Liver (tissue), 8 donors: ENCODE measurements at regions not wholly inside any gene's neighbourhood (a gene's known extent, or its start where the extent isn't known, plus 50 kb on each side); places are given as distances from the start of the nearest gene placed in this dataset.

Source experiments
- DNase-seq: peaks from one replicate; pipeline ENCODE4 v3.0.0-alpha.2; 2017; ENCODE audit warnings: low spot score
- H3K27ac ChIP-seq, 2 donors: one replicate each; pipeline ENCODE4 v1.7.0; 2013; ENCODE audit warnings: inconsistent platforms in 2 of 2, low read length in 2 of 2, control low read depth in 1 of 2, low read depth in 1 of 2, mild to moderate bottlenecking in 1 of 2
- H3K27me3 ChIP-seq, 4 donors: one replicate each; pipeline versions ENCODE4 v1.6.1 to v1.7.0; 2013; ENCODE audit warnings: low read length in 3 of 4, inconsistent platforms in 1 of 4, mild to moderate bottlenecking in 1 of 4, moderate library complexity in 1 of 4; ENCODE audit not compliant: control insufficient read depth in 4 of 4, insufficient read depth in 4 of 4
- H3K36me3 ChIP-seq, 4 donors: one replicate each; pipeline versions ENCODE4 v1.6.1 to v1.7.0; 2013; ENCODE audit warnings: low read length in 3 of 4, mild to moderate bottlenecking in 3 of 4, low read depth in 1 of 4, moderate library complexity in 1 of 4; ENCODE audit not compliant: control insufficient read depth in 4 of 4, insufficient read depth in 3 of 4
- H3K4me1 ChIP-seq, 4 donors: one replicate each; pipeline versions ENCODE4 v1.6.1 to v1.7.0; 2013; ENCODE audit warnings: low read length in 3 of 4, mild to moderate bottlenecking in 3 of 4, moderate library complexity in 1 of 4; ENCODE audit not compliant: control insufficient read depth in 4 of 4, insufficient read depth in 4 of 4
- H3K4me3 ChIP-seq, 3 donors: one replicate each; pipeline versions ENCODE4 v1.6.1 to v1.7.0; 2013; ENCODE audit warnings: low read length in 3 of 3, control low read depth in 1 of 3, low read depth in 1 of 3, mild to moderate bottlenecking in 1 of 3
- H3K9ac ChIP-seq, 2 donors: one replicate each; pipeline ENCODE4 v1.7.0; 2013; ENCODE audit warnings: low read length in 2 of 2, mild to moderate bottlenecking in 2 of 2, moderate library complexity in 2 of 2, control low read depth in 1 of 2, low read depth in 1 of 2
- H3K9me3 ChIP-seq, 4 donors: one replicate each; pipeline versions ENCODE4 v1.6.1 to v1.7.0; 2013; ENCODE audit warnings: low read length in 3 of 4; ENCODE audit not compliant: control insufficient read depth in 4 of 4
- CTCF ChIP-seq: fragments of 150-350 bp; IDR thresholded peaks from 2 replicates; pipeline ENCODE4 v1.5.1; 2017; ENCODE audit warnings: improper control_type of control experiment, low read depth, low read length; ENCODE audit not compliant: missing input control
- FOXA2 ChIP-seq: IDR thresholded peaks from 2 replicates; pipeline ENCODE4 v1.6.1; 2016; ENCODE audit warnings: antibody characterized with exemption
- GABPA ChIP-seq, 2 donors: IDR thresholded peaks in 1 of 2; conservative IDR thresholded peaks in 1 of 2; 2 replicates each; pipeline ENCODE4 v1.6.1; 2016; ENCODE audit warnings: antibody characterized with exemption in 2 of 2, mild to moderate bottlenecking in 1 of 2, moderate library complexity in 1 of 2
- HNF4A ChIP-seq, 2 donors: conservative IDR thresholded peaks; 2 replicates each; pipeline ENCODE4 v1.6.1; 2016; ENCODE audit warnings: antibody characterized with exemption in 2 of 2, mild to moderate bottlenecking in 2 of 2
- MAX ChIP-seq: IDR thresholded peaks from 2 replicates; pipeline ENCODE4 v1.6.1; 2016; ENCODE audit warnings: antibody characterized with exemption
- RAD21 ChIP-seq, 2 donors: IDR thresholded peaks; 2 replicates each; pipeline ENCODE4 v1.6.1; 2016; ENCODE audit warnings: antibody characterized with exemption in 2 of 2, mild to moderate bottlenecking in 2 of 2
- REST ChIP-seq: IDR thresholded peaks from 2 replicates; pipeline ENCODE4 v1.6.1; 2016; ENCODE audit warnings: antibody characterized with exemption, mild to moderate bottlenecking
- YY1 ChIP-seq: IDR thresholded peaks from 2 replicates; pipeline ENCODE4 v1.6.1; 2016; ENCODE audit warnings: antibody characterized with exemption, mild to moderate bottlenecking
- WGBS: extraction: QIAGEN DNeasy Blood & Tissue Kit; methylation state at CpG from one replicate; pipeline ENCODE4 v1.1.7; 2013; 5-methylcytosine and 5-hydroxymethylcytosine counted together
- donor health status: healthy.
- donor health status: healthy.
- donor health status: healthy.
- donor health status: healthy.
- donor health status: healthy.

DNA sequence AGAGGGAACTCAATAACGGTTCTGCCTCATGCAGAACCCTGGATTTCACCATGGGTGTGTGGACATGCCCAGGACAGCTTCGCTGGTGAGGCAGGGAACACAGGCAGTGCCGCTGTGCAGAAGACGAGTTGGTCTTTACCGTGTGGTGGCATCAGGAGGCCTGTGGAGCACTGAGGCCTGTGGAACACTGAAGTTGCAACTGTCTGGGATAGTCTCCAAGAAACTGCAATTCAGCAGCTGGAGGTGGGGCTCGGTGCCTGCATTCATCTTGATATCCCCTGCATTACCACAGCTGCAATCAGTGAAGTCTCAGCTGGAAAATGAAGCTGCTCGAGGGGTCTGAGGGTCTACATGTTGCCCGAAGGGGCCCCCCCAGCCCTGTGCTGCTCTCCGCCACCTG lies 202.4 kb upstream of the CDH4 start:
- H3K27me3 ChIP-seq, result peaks cover 0 to 3% (median 0%) of the 10 kb centered on the region in 4 donors
- peaks cover 0 to 2% (median 0%) of the 10 kb centered on the region in 4 donors for H3K9me3 ChIP-seq
- no peak overlapping the region for H3K9ac ChIP-seq
- TF ChIP-seq HNF4A (conservative IDR thresholded peaks at IDR 0.05) (no peak), REST (no peak), CTCF (no peak), RAD21 (IDR thresholded peaks at IDR 0.05) (no peak), FOXA2 (no peak), MAX (no peak), YY1 (no peak), GABPA (IDR thresholded peaks at IDR 0.05 in 1 of 2, conservative IDR thresholded peaks at IDR 0.05 in 1 of 2) (no peak)
- no peak overlapping the region for H3K4me3 ChIP-seq
- 77% methylated on average over 9 of the region's 9 CpGs for WGBS
- DNase-seq, result no peak
- no peak overlapping the region for H3K27ac ChIP-seq
- no peaks in the 10 kb centered on the region for H3K4me1 ChIP-seq
- H3K36me3 ChIP-seq, result no peaks in the 10 kb centered on the region

GRCh38 chr20:61050336-61050890 lies 201.6 kb upstream of the CDH4 start:
- Histone ChIP-seq H3K9me3 (peaks cover 0 to 2% (median 0%) of the 10 kb centered on the region in 4 donors), H3K27ac (no peak overlapping the region), H3K4me1 (no peaks in the 10 kb centered on the region), H3K9ac (no peak overlapping the region), H3K27me3 (peaks cover 0 to 3% (median 0%) of the 10 kb centered on the region in 4 donors), H3K4me3 (no peak overlapping the region), H3K36me3 (no peaks in the 10 kb centered on the region)
- WGBS, result 71% methylated on average over 8 of the region's 8 CpGs
- DNase-seq, result no peak
- TF ChIP-seq CTCF, result no peak
